Kidney epithelial cell (primary cell): ENCODE measurements at regions not wholly inside any gene's neighbourhood (a gene's known extent, or its start where the extent isn't known, plus 50 kb on each side); places are given as distances from the start of the nearest gene placed in this dataset.

Source experiments
- DNase-seq: peaks from one replicate; pipeline ENCODE4 v3.0.0-alpha.2; 2010; ENCODE audit warnings: low read depth
- H3K27me3 ChIP-seq: 2 replicates; pipeline ENCODE4 v1.6.0; 2011; ENCODE audit warnings: low read length; ENCODE audit not compliant: control insufficient read depth, insufficient read depth
- H3K36me3 ChIP-seq: 2 replicates; pipeline ENCODE4 v1.5.1; 2011; ENCODE audit warnings: low read length; ENCODE audit not compliant: control insufficient read depth, insufficient read depth
- H3K4me3 ChIP-seq: 2 replicates; pipeline ENCODE4 v1.5.1; 2011; ENCODE audit warnings: low read depth, mild to moderate bottlenecking, control low read depth, low read length
- TF ChIP-seq, protein P1 (sequence below): IDR thresholded peaks from 2 replicates; pipeline ENCODE4 v1.5.1; 2011; ENCODE audit warnings: mild to moderate bottlenecking, moderate library complexity, low read length, control low read depth, inconsistent platforms; ENCODE audit not compliant: insufficient read depth, poor library complexity, severe bottlenecking

DNA sequence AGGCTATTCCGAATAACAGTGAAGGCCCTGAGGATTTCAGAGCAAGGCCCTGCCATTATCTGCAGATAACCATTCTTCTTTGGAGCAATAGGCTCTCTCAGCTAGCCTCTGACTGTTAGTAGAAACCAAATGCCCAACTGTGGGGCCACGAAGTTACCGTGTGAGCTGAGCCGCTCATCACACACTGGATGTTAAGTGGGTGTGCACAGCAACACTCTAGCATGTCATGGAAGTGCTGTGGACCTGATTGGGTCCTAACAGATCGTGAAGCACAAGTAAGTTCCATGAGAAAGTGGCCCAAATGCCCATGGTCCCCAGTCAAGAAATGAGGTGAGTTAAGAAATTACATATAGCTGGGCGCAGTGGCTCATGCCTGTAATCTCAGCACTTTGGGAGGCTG is 190.4 kb downstream of the ALG10 start:
- H3K4me3 ChIP-seq = no peak overlapping the region
- TF ChIP-seq, protein P1, sequence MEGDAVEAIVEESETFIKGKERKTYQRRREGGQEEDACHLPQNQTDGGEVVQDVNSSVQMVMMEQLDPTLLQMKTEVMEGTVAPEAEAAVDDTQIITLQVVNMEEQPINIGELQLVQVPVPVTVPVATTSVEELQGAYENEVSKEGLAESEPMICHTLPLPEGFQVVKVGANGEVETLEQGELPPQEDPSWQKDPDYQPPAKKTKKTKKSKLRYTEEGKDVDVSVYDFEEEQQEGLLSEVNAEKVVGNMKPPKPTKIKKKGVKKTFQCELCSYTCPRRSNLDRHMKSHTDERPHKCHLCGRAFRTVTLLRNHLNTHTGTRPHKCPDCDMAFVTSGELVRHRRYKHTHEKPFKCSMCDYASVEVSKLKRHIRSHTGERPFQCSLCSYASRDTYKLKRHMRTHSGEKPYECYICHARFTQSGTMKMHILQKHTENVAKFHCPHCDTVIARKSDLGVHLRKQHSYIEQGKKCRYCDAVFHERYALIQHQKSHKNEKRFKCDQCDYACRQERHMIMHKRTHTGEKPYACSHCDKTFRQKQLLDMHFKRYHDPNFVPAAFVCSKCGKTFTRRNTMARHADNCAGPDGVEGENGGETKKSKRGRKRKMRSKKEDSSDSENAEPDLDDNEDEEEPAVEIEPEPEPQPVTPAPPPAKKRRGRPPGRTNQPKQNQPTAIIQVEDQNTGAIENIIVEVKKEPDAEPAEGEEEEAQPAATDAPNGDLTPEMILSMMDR = no peak
- H3K36me3 ChIP-seq = no peaks in the 10 kb centered on the region
- DNase-seq = no peak
- no peaks in the 10 kb centered on the region for H3K27me3 ChIP-seq

DNA sequence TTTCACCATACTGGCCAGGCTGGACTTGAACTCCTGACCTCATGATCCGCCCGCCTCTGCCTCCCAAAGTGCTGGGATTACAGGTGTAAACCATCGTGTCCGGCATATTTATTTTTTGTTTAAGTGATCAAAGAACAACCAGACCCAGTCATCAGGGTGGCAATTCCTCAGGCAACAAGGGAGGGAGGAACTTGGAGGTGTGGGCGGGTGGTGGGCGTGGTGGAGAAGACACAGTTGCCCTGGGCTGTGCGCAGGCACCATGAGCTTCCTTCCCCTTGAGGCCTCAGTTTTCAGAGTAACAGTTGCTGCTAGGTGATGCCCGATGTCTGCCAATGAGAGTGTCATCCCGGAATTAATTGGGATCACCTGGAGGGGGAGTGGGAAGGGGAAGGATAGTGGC is 191.7 kb downstream of the ALG10 start:
- DNase-seq = no peak
- H3K4me3 ChIP-seq = no peak overlapping the region
- TF ChIP-seq, protein P1 = no peak
- H3K36me3 ChIP-seq = no peaks in the 10 kb centered on the region
- H3K27me3 ChIP-seq = no peaks in the 10 kb centered on the region

DNA sequence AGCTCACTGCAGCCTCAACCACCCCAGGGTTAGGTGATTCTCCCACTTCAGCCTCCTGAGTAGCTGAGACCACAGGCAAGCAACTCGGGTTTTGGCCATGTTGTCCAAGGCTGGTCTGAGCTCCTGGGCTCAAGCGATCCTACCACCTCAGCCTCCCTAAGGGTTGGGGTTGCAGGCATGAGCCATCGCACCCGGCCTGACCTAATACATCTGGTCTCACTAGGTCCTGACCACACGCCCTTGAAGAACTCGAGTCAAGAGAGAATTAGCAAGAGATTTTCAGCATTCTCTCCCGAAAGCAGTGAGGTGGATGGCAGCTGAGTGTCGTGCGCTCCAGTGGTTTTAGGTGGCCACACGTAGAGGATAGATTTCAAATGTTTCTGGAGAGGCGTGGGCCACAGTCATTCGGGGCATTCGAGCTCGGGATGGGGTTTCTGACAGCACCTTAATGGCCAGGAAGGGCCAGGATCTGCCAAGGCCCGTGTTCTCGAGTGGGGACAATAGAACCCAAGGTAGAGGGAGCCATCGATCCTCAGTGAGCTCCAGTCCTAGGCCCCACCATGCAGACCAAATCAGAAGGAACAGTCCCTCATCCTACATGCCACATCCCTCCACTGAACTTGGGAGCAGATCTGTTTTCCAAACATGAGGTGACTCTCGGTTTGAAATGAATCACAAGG is 193.1 kb downstream of the ALG10 start:
- Histone ChIP-seq H3K27me3 (no peaks in the 10 kb centered on the region), H3K4me3 (no peak overlapping the region), H3K36me3 (no peaks in the 10 kb centered on the region)
- TF ChIP-seq, protein P1 = no peak
- DNase-seq = no peak

- DNase-seq = no peak
- H3K36me3 ChIP-seq = no peaks in the 10 kb centered on the region
- H3K4me3 ChIP-seq = no peak overlapping the region
- H3K27me3 ChIP-seq = no peaks in the 10 kb centered on the region
- TF ChIP-seq, protein P1 = no peak
These were observed 193.6 kb downstream of the ALG10 start for GRCh38 chr12:34215893-34216285.

DNA sequence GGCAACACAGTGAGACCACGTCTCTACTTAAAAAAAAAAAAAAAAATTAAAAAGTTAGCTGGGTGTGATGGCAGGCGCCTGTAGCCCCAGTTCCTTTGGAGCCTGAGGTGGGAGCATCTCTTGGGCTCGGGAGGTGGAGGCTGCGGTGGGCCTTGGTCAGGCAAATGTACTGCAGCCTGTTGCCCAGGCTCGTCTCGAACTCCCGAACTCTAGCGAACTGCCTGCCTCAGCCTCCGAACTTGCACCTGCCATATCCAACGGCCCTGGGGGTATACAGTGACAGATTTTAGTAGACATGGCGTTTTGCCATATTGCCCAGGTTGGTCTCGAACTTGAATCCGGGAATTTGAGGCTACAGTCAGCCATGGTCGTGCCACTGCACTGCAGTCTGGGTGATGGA is 195.4 kb downstream of the ALG10 start:
- H3K36me3 ChIP-seq = no peaks in the 10 kb centered on the region
- DNase-seq = no peak
- no peaks in the 10 kb centered on the region for H3K27me3 ChIP-seq
- TF ChIP-seq, protein P1 = no peak
- no peak overlapping the region for H3K4me3 ChIP-seq
